A673 (cell line): ENCODE measurements at regions not wholly inside any gene's neighbourhood (a gene's known extent, or its start where the extent isn't known, plus 50 kb on each side); places are given as distances from the start of the nearest gene placed in this dataset.

ENCODE experiments used
- BruUV-seq: library from RNA; stranded (reverse); fragments of 400-500 nt; replicated peaks from 2 replicates; lab custom pipeline; 2021; lab: Mats Ljungman, UMichigan
- CTCF ChIA-PET: fragments of 300-600 bp; sonication (Branson Sonifier 250); formaldehyde crosslinking; loops from one replicate; lab custom pipeline; 2022; ENCODE audit warnings: antibody characterized with exemption; lab: Charles Lee
- POLR2A ChIA-PET: fragments of 300-600 bp; sonication (Branson Sonifier 250); formaldehyde crosslinking; loops from one replicate; lab custom pipeline; 2022; ENCODE audit warnings: antibody characterized with exemption; ENCODE audit not compliant: low non-redundant PET; lab: Charles Lee
- DNase-seq: peaks from one replicate; pipeline ENCODE4 v3.0.0-alpha.2; 2015; ENCODE audit warnings: low spot score
- H3K27ac ChIP-seq: fragments of 200-600 bp; sonication (generic); 2 replicates; pipeline ENCODE4 v1.5.1; 2016; ENCODE audit warnings: mixed run types, low read depth, mild to moderate bottlenecking, mixed read lengths, antibody characterized with exemption, low read length; ENCODE audit not compliant: poor library complexity, severe bottlenecking
- H3K27me3 ChIP-seq: fragments of 200-600 bp; sonication (generic); replicated peaks from 2 replicates; pipeline ENCODE4 v1.6.1; 2017; ENCODE audit warnings: mixed run types, low read depth, mild to moderate bottlenecking, mixed read lengths, antibody characterized with exemption, low read length; ENCODE audit not compliant: insufficient read depth, poor library complexity
- H3K36me3 ChIP-seq: fragments of 200-600 bp; sonication (generic); 2 replicates; pipeline ENCODE4 v1.6.1; 2016; ENCODE audit warnings: mixed run types, mild to moderate bottlenecking, mixed read lengths, antibody characterized with exemption, low read length; ENCODE audit not compliant: insufficient read depth, poor library complexity, severe bottlenecking
- H3K4me1 ChIP-seq: fragments of 200-600 bp; sonication (generic); 2 replicates; pipeline ENCODE4 v1.6.1; 2017; ENCODE audit warnings: mixed run types, mild to moderate bottlenecking, mixed read lengths, antibody characterized with exemption, low read length; ENCODE audit not compliant: insufficient read depth, poor library complexity, severe bottlenecking
- H3K4me3 ChIP-seq: fragments of 200-600 bp; sonication (generic); 2 replicates; pipeline ENCODE4 v1.5.1; 2016; ENCODE audit warnings: low read depth, mixed run types, mild to moderate bottlenecking, mixed read lengths, low read length; ENCODE audit not compliant: poor library complexity, severe bottlenecking
- H3K9me3 ChIP-seq: fragments of 200-600 bp; sonication (generic); 2 replicates; pipeline ENCODE4 v1.6.1; 2016; ENCODE audit warnings: mixed run types, low read depth, mild to moderate bottlenecking, mixed read lengths, antibody characterized with exemption, low read length; ENCODE audit not compliant: poor library complexity, severe bottlenecking
- CTCF ChIP-seq: fragments of 300-800, 200-600 bp; sonication (generic); conservative IDR thresholded peaks from 2 replicates; pipeline ENCODE4 v1.5.1; 2017; ENCODE audit warnings: low read depth, mild to moderate bottlenecking, antibody characterized with exemption, low read length, moderate library complexity, mixed read lengths
- EZH2 ChIP-seq: fragments of 200-600 bp; sonication (generic); IDR thresholded peaks from 2 replicates; pipeline ENCODE4 v1.6.1; 2017; ENCODE audit warnings: borderline replicate concordance, low read depth, mild to moderate bottlenecking, mixed read lengths, antibody characterized with exemption, low read length; ENCODE audit not compliant: poor library complexity, severe bottlenecking
- intact Hi-C: fragments of 100-400 bp; cut with micrococcal nuclease; formaldehyde crosslinking; loops from one replicate; pipeline ENCODE4 v1.10.0; 2022; ENCODE audit not compliant: unreplicated experiment

- no peak for TF ChIP-seq EZH2
- no peak for TF ChIP-seq CTCF
- Histone ChIP-seq H3K4me1 (no peaks in the 10 kb centered on the region), H3K27ac (no peak overlapping the region), H3K27me3 (no peaks in the 10 kb centered on the region), H3K36me3 (no peaks in the 10 kb centered on the region), H3K9me3 (no peaks in the 10 kb centered on the region), H3K4me3 (no peak overlapping the region)
- POLR2A ChIA-PET, result no interaction called here
- no TSS peak for BruUV-seq
- DNase-seq, result no peak
- CTCF ChIA-PET, result no interaction called here
- intact Hi-C loops, result no loop called here
Observed at GRCh38 chr1:119310301-119310700, 58.3 kb upstream of the HAO2 start.

- BruUV-seq, result no TSS peak
- CTCF ChIA-PET, result no interaction called here
Observed at GRCh38 chr1:119312500-119312899, 56.1 kb upstream of the HAO2 start.

GRCh38 chr1:119314001-119314796, 54.4 kb upstream of the HAO2 start:
- no peak overlapping the region for H3K27ac ChIP-seq
- no peaks in the 10 kb centered on the region for H3K36me3 ChIP-seq
- H3K4me1 ChIP-seq, result no peaks in the 10 kb centered on the region
- POLR2A ChIA-PET, result no interaction called here
- H3K9me3 ChIP-seq, result no peaks in the 10 kb centered on the region
- H3K27me3 ChIP-seq, result no peaks in the 10 kb centered on the region
- no peak overlapping the region for H3K4me3 ChIP-seq
- no peak for TF ChIP-seq EZH2
- TF ChIP-seq CTCF, result no peak
- no TSS peak for BruUV-seq
- intact Hi-C loops, result no loop called here
- CTCF ChIA-PET, result no interaction called here
- DNase-seq, result no peak

More at GRCh38 chr1:119312500-119312899, 56.1 kb upstream of the HAO2 start:
- H3K27ac ChIP-seq, result no peak overlapping the region
- POLR2A ChIA-PET, result interaction anchor here (0.5 kb wide), 1 partner anchor 11 kb away, joined by 3 read pairs; no protein-coding TSS in a partner anchor
- no peaks in the 10 kb centered on the region for H3K9me3 ChIP-seq
- TF ChIP-seq CTCF, result no peak
- no peak for TF ChIP-seq EZH2
- H3K27me3 ChIP-seq, result no peaks in the 10 kb centered on the region
- no peak overlapping the region for H3K4me3 ChIP-seq
- no peaks in the 10 kb centered on the region for H3K4me1 ChIP-seq
- no peaks in the 10 kb centered on the region for H3K36me3 ChIP-seq
- no peak for DNase-seq
- intact Hi-C loops, result no loop called here
